C4-2B (cell line): ENCODE measurements at regions not wholly inside any gene's neighbourhood (a gene's known extent, or its start where the extent isn't known, plus 50 kb on each side); places are given as distances from the start of the nearest gene placed in this dataset.

ENCODE experiments used
- ZFX ChIP-seq: fragments of 450-650 bp; IDR thresholded peaks from 2 replicates; pipeline ENCODE4 v1.6.1; 2017
- TF ChIP-seq, protein P1 (sequence below): fragments of 450-650 bp; conservative IDR thresholded peaks from 2 replicates; pipeline ENCODE4 v1.5.1; 2017; ENCODE audit warnings: mild to moderate bottlenecking

DNA sequence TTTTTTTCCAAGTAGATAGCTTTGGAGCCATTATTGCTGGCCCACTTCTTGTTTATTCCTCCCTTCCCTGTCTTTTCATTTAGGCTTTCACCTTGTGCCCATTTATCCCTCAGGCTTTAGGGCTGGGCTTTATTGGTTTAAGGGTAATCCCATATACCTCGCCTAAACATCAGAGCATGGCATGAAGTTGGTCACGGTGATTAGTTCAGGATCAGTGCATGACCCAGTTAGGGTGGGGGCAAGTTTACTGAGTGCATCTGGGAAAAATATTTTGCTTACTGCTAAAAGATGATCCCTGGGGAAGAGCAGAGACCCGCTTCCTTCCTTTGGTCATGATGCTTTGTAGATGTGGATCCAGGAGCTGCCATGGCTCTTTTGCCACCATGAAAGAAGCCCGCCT, 153.3 kb upstream of the NECTIN1 start:
- TF ChIP-seq, protein P1, sequence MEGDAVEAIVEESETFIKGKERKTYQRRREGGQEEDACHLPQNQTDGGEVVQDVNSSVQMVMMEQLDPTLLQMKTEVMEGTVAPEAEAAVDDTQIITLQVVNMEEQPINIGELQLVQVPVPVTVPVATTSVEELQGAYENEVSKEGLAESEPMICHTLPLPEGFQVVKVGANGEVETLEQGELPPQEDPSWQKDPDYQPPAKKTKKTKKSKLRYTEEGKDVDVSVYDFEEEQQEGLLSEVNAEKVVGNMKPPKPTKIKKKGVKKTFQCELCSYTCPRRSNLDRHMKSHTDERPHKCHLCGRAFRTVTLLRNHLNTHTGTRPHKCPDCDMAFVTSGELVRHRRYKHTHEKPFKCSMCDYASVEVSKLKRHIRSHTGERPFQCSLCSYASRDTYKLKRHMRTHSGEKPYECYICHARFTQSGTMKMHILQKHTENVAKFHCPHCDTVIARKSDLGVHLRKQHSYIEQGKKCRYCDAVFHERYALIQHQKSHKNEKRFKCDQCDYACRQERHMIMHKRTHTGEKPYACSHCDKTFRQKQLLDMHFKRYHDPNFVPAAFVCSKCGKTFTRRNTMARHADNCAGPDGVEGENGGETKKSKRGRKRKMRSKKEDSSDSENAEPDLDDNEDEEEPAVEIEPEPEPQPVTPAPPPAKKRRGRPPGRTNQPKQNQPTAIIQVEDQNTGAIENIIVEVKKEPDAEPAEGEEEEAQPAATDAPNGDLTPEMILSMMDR = no peak
- TF ChIP-seq ZFX = no peak
